ENCODE measurements at regions not wholly inside any gene's neighbourhood (a gene's known extent, or its start where the extent isn't known, plus 50 kb on each side); places are given as distances from the start of the nearest gene placed in this dataset.

- TF ChIP-seq CTCF (conservative IDR thresholded peaks at IDR 0.05; ENCODE audit: low read length): no peak
- no peak for TF ChIP-seq EZH2phosphoT487 (IDR thresholded peaks at IDR 0.05; ENCODE audit: borderline replicate concordance, low read depth, low read length)
Observed at GRCh38 chr12:93019975-93020630, 91.0 kb upstream of the EEA1 start.

Data from OCI-LY7 (cell line).